Vagina (tissue), 2 donors: ENCODE measurements at regions not wholly inside any gene's neighbourhood (a gene's known extent, or its start where the extent isn't known, plus 50 kb on each side); places are given as distances from the start of the nearest gene placed in this dataset.
"Not testable (repeated sequence)": the region's sequence is repeated elsewhere in the genome, so short reads cannot be mapped to it uniquely, and the experiment has no call there.

Experiments
- POLR2A ChIP-seq, 2 donors: fragments of 450-650 bp; IDR thresholded peaks; one replicate each; pipeline ENCODE4 v1.6.1; 2017; ENCODE audit warnings: antibody characterized with exemption in 2 of 2, mild to moderate bottlenecking in 2 of 2, moderate library complexity in 2 of 2
- POLR2AphosphoS5 ChIP-seq, 2 donors: sonication (generic); formaldehyde crosslinking; IDR thresholded peaks; one replicate each; pipeline ENCODE4 v1.9.0; 2017; ENCODE audit warnings: antibody characterized with exemption in 2 of 2, mild to moderate bottlenecking in 2 of 2, low read depth in 1 of 2; ENCODE audit not compliant: insufficient read depth in 1 of 2
- TF ChIP-seq, protein P1 (sequence below), 3 experiments: fragments of 450-650 bp in 2 of 3; fragments of 200-600 bp in 1 of 3; sonication (generic) in 1 of 3; IDR thresholded peaks; one replicate each; pipeline ENCODE4 v1.5.1; 2017 to 2019; ENCODE audit warnings: antibody characterized with exemption in 3 of 3, mild to moderate bottlenecking in 2 of 3, moderate library complexity in 2 of 3

- TF ChIP-seq POLR2AphosphoS5 (IDR thresholded peaks at IDR 0.05; ENCODE audit: insufficient read depth in 1 of 2, low read depth in 1 of 2); POLR2A (IDR thresholded peaks at IDR 0.05): not testable (repeated sequence)
- TF ChIP-seq, protein P1, sequence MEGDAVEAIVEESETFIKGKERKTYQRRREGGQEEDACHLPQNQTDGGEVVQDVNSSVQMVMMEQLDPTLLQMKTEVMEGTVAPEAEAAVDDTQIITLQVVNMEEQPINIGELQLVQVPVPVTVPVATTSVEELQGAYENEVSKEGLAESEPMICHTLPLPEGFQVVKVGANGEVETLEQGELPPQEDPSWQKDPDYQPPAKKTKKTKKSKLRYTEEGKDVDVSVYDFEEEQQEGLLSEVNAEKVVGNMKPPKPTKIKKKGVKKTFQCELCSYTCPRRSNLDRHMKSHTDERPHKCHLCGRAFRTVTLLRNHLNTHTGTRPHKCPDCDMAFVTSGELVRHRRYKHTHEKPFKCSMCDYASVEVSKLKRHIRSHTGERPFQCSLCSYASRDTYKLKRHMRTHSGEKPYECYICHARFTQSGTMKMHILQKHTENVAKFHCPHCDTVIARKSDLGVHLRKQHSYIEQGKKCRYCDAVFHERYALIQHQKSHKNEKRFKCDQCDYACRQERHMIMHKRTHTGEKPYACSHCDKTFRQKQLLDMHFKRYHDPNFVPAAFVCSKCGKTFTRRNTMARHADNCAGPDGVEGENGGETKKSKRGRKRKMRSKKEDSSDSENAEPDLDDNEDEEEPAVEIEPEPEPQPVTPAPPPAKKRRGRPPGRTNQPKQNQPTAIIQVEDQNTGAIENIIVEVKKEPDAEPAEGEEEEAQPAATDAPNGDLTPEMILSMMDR (IDR thresholded peaks at IDR 0.05): not testable (repeated sequence)
Measured at GRCh38 chr13:33420117-33420516, 134.6 kb upstream of the STARD13 start.
